ENCODE measurements at regions not wholly inside any gene's neighbourhood (a gene's known extent, or its start where the extent isn't known, plus 50 kb on each side); places are given as distances from the start of the nearest gene placed in this dataset.

- no peak for ATAC-seq
- Histone ChIP-seq H3K9me3 (no peaks in the 10 kb centered on the region), H3K27ac (no peak overlapping the region), H3K4me2 (no peak overlapping the region), H3K4me1 (no peaks in the 10 kb centered on the region), H3K4me3 (no peak overlapping the region)
- no peak for FAIRE-seq
- POLR2A ChIA-PET = no interaction called here
- TF ChIP-seq CHD4 (IDR thresholded peaks at IDR 0.05; ENCODE audit: borderline replicate concordance) (no peak), CEBPB (IDR thresholded peaks at IDR 0.05) (no peak), RFX5 (IDR thresholded peaks at IDR 0.05) (no peak), KDM1A (IDR thresholded peaks at IDR 0.05; ENCODE audit: low read depth) (no peak), FOXS1 (CRISPR knock-in tag; IDR thresholded peaks at IDR 0.05) (no peak), POLR2AphosphoS2 (conservative IDR thresholded peaks at IDR 0.05; ENCODE audit: low read length) (no peak), HOXA7 (CRISPR knock-in tag; IDR thresholded peaks at IDR 0.05) (no peak), MYC (IDR thresholded peaks at IDR 0.05; ENCODE audit: borderline replicate concordance, low read length) (no peak), ZNF302 (CRISPR knock-in tag; IDR thresholded peaks at IDR 0.05) (no peak), REST (IDR thresholded peaks at IDR 0.05) (no peak)
- 35% methylated on average over 9 of the region's 9 CpGs for WGBS (ENCODE audit: missing lambda C conversion rate)
- DNase-seq (ENCODE audit: low read depth in 1 of 2, low spot score in 1 of 2) = no peak
- CTCF ChIA-PET = no interaction called here
These were observed 538.7 kb downstream of the RBFOX1 start for GRCh38 chr16:7871371-7871770.

GRCh38 chr16:7867831-7868230, 535.2 kb downstream of the RBFOX1 start:
- Histone ChIP-seq H3K4me1 (no peaks in the 10 kb centered on the region), H3K27ac (no peak overlapping the region), H3K4me3 (no peak overlapping the region), H3K9me3 (0 out of 3 replicates have a peak, but pooled peaks cover 2% of the 10 kb centered on the region), H3K4me2 (no peak overlapping the region)
- ChIA-PET CTCF (no interaction called here), POLR2A (no interaction called here)
- 10% methylated on average over 1 of the region's 1 CpG for WGBS (ENCODE audit: missing lambda C conversion rate)
- no peak for ATAC-seq
- FAIRE-seq = no peak
- TF ChIP-seq ZC3H11A (IDR thresholded peaks at IDR 0.05) (no peak), KDM1A (IDR thresholded peaks at IDR 0.05; ENCODE audit: low read depth) (no peak), MYC (IDR thresholded peaks at IDR 0.05; ENCODE audit: borderline replicate concordance, low read length) (no peak), PHF8 (IDR thresholded peaks at IDR 0.05; ENCODE audit: borderline replicate concordance, low read depth) (no peak), POLR2A (IDR thresholded peaks at IDR 0.05; ENCODE audit: low read length) (no peak), SREBF2 (IDR thresholded peaks at IDR 0.05) (no peak), CBX2 (IDR thresholded peaks at IDR 0.05; ENCODE audit: borderline replicate concordance, low read depth) (no peak), MAZ (IDR thresholded peaks at IDR 0.05; ENCODE audit: borderline replicate concordance, low read depth, low read length) (no peak), SMC3 (IDR thresholded peaks at IDR 0.05) (no peak), HMGXB4 (CRISPR knock-in tag; IDR thresholded peaks at IDR 0.05; ENCODE audit: borderline replicate concordance) (no peak), JUN (IDR thresholded peaks at IDR 0.05) (no peak), MAX (IDR thresholded peaks at IDR 0.05) (no peak), ELK1 (IDR thresholded peaks at IDR 0.05; ENCODE audit: low read depth, low read length) (no peak), EHMT2 (IDR thresholded peaks at IDR 0.05; ENCODE audit: low read depth) (no peak), HOXB13 (CRISPR knock-in tag; IDR thresholded peaks at IDR 0.05; ENCODE audit: low read depth) (no peak), NPAS2 (CRISPR knock-in tag; IDR thresholded peaks at IDR 0.05; ENCODE audit: borderline replicate concordance) (no peak), MAFK (IDR thresholded peaks at IDR 0.05; ENCODE audit: partially characterized antibody) (no peak), ATOH8 (CRISPR knock-in tag; IDR thresholded peaks at IDR 0.05; ENCODE audit: low read depth) (no peak), FOSB (CRISPR knock-in tag; IDR thresholded peaks at IDR 0.05) (no peak), RARB (CRISPR knock-in tag; IDR thresholded peaks at IDR 0.05) (no peak)
- DNase-seq (ENCODE audit: low read depth in 1 of 2, low spot score in 1 of 2) = no peak

All from A549 (cell line).